Peyer's patch (tissue), 4 donors: ENCODE measurements at regions not wholly inside any gene's neighbourhood (a gene's known extent, or its start where the extent isn't known, plus 50 kb on each side); places are given as distances from the start of the nearest gene placed in this dataset.

ENCODE experiments used
- CTCF ChIP-seq, 6 experiments: fragments of 450-650 bp in 4 of 6; fragments of 200-600 bp in 2 of 6; sonication (generic) in 1 of 6; IDR thresholded peaks; one replicate each; pipeline ENCODE4 v1.5.1; 2017 to 2019; ENCODE audit warnings: antibody characterized with exemption in 6 of 6, mild to moderate bottlenecking in 3 of 6, moderate library complexity in 1 of 6
- POLR2A ChIP-seq, 2 donors: fragments of 450-650 bp; IDR thresholded peaks; one replicate each; pipeline ENCODE4 v1.5.1; 2017; ENCODE audit warnings: antibody characterized with exemption in 2 of 2, mild to moderate bottlenecking in 2 of 2, moderate library complexity in 2 of 2

- TF ChIP-seq CTCF (IDR thresholded peaks at IDR 0.05) (no peak), POLR2A (IDR thresholded peaks at IDR 0.05) (no peak)
Observed at GRCh38 chr11:44498089-44498871, 67.2 kb upstream of the CD82 start.
